ENCODE measurements at regions not wholly inside any gene's neighbourhood (a gene's known extent, or its start where the extent isn't known, plus 50 kb on each side); places are given as distances from the start of the nearest gene placed in this dataset.
"Not testable (repeated sequence)": the region's sequence is repeated elsewhere in the genome, so short reads cannot be mapped to it uniquely, and the experiment has no call there.

DNA sequence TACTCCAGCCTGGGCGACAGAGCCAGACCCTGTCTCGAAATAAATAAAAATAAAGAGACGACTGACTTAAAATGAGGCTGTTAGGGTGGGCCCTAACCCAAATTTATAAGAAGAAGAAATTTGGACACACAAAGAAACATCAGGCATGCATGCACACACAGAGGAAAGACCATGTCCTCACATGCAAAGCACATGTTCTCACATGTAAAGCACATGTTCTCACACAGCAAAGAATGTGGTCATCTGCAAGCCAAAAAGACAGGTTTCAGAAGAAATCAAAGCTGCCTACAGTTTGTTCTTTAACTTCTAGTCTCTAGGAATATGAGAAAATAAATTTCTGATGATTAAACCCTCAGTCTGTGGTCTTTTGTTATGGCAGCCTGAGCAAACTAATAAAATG lies 132.3 kb upstream of the CRIM1 start:
- DNase-seq: no peak

DNA sequence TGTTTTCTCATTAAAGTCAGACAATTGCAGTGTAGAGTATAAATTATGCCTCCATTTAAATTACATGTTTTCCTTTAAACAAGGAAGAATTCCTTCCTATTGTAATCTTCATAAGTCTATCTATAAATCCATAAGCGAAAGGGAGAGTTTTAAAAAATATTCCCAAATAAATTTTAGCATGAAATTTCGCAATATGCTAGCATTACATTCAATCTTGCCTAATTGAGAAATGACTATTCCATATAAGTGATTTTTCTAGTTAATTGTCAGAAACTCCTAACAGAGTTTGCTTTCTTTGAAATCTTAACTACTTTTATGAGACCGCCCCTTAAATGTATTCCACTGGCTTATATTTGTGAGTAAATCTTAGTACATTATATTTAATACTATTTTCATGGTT lies 133.1 kb upstream of the CRIM1 start:
- DNase-seq: no peak

DNA sequence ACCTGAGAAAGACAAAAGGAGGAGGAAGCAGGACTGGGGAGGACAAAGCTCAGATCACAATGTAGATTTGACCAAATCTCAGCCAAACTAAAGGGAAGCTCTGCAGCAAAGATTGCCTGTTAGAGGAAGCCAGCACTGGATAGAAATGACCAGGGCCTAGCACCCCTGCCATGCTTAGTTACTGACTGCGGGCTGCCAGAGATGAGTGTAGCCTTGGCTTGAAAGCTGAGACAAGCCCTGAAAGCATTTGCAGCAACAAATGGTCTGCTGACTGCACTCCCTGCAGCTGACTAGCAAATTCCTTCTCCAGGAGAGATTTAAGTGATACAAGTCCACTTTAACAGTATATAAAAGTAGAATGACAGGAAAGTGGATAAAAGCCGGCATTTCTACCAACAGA lies 140.9 kb upstream of the CRIM1 start:
- DNase-seq: no peak

DNA sequence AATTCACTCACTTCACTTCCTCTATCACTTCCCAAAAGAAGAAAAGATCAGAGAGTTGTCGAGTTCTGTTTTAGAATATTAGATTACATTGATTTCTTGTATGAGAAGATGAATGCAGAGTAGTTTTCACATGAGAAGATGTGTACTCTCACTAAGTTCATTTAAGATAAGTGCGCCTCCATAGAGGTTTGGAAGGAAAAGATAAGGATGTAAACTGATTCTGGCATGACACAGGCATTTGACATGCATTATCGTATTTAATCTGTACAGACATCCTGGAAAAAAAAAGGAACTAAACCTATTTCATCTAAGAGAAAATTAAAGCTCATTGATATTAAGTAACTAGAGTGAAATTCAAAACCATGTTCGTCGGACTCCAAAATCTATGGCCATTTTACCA lies 152.2 kb upstream of the CRIM1 start:
- no peak for DNase-seq

DNA sequence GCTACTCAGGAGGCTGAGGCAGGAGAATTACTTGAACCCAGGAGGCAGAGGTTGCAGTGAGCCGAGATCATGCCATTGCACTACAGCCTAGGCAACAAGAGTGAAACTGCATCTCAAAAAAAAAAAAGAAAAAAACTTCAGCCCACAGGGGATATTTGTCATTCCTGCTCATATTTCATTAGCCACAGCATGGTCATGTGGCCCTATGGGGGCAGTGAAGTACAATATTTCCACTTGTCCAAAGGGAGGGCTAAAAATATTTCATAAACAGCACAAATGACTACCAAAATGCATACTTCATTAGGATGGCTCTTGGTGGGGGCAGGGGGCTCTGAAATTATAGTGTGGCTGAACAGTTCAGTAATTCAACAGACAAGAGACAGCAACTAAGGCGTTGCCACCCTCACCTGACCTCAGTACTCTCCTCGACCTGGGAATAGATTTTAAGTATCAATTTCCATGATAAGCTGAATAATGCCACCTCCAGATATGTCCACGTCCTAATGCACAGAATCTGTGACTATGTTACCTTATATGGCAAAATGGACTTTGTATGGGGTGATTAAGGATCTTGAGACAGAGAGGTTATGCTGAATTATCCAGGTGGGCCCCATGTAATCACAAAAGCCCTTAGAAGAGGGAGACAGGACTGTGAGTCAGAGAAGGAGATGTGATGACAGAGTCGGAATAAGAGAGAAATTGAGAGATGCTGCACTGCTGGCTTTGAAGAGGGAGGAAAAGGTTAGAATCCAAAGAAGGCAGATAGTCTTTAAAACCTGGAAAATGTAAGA lies 158.2 kb upstream of the CRIM1 start:
- DNase-seq: no peak

DNA sequence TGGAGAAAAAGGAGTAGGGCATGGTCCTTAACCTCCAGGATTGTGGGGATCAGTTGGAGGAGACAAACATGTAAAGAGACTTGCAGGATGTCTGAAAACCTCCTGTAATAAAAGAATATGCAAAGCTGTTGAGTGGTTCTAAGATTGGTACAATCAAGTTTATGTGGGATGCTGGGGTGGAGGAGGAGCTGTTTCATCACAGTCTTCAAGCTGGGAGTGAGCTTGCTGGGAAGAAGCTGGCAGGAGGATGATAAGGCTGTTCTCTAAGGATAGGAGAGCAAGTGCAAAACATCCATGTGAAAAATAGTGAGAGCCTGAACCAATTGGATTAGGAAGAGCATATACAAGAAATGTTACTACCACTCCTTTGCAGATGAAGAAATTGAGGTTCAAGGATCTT lies 161.9 kb upstream of the CRIM1 start:
- DNase-seq: no peak

DNA sequence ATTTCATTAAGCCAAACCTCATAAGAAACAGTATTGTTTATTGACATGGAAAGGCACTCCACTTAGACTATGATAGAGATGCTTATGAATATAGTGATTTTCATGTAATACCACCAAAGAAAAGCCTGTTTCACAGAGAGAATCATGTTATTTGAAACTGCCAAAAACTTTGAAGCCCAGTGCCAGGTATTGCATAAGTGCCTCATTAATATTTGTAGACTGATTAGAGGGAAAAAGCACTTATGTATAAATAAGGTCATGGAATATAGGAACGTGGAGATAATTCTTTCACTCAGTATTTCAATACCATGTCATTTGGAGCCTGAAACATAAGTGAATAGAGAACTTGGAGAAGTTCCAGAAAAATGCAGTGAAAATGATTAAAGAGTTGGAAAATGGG lies 162.6 kb upstream of the CRIM1 start:
- DNase-seq: no peak

DNA sequence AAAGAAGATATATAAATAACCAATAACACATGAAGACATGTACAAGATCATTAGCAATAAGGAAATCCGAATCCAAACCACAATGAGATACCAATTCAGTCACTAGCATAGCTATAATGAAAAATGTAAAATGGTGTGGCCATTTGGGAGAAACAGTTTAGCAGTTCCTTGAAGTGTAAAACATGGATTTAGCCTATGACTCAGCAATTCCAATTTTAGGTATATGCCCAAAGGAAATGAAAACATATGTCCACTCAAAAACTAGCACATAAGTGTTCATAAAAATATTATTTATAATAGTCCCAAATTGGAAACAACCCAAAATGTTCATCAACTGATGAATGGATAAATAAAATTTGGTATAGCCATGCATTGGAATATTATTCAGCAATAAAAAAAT lies 165.5 kb upstream of the CRIM1 start:
- DNase-seq: no peak

DNA sequence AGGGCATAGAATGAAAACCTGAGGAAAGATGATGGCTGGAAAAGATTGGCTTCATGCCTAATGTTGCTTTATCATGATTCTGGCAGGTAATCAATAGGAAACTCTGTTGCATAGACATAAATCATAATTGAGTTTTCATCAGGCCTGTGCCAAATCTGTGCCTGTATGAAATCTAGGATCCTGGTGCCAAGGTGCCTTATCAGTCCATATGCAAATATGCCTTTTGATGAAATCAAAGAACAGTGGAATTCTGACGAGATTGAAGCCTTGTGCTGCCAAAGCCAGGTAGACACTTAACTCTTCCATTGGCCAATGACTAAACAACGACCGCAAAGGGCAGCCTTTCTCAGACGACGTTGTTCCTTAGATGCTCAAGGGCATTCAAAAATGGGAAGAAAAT lies 170.0 kb upstream of the CRIM1 start:
- no peak for DNase-seq

DNA sequence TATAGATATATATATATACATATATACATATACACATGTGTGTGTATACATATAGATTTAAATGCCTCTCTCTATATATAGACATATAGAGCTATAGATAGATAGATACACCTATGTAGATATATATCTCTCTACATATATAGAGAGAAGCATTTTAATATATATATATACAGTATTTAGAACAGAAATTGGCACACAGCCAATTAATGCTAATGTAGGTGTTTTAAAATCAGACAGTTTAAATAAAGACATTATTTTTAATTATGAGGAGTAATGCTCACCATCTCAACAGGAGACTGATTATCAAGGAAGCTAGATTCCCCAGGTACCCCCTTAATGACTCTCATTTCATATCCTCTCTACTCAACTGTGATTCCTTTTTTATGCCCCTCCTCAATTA lies 170.7 kb upstream of the CRIM1 start:
- no peak for DNase-seq

DNA sequence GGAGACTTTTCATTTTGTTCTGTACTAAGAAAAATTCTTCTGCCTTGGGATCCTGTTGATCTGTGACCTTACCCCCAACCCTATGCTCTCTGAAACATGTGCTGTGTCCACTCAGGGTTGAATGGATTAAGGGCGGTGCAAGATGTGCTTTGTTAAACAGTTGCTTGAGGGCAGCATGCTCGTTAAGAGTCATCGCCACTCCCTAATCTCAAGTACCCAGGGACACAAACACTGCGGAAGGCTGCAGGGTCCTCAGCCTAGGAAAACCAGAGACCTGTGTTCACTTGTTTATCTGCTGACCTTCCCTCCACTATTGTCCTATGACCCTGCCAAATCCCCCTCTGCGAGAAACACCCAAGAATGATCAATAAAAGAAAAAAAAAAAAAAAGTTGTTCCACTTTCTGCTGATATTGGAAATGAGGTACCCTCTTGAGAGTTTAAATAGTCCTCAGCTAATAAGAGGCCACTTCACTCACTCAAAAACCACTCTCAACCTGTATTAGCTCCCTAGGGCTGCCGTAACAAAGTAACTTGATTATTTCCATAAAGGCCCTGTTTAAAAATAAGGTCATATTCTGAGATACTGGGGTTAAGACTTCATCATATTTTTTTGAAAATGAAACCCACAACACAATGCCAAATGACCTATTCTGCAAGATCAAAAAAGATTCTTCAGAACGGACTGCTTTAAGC lies 174.6 kb upstream of the CRIM1 start:
- DNase-seq: not testable (repeated sequence)

DNA sequence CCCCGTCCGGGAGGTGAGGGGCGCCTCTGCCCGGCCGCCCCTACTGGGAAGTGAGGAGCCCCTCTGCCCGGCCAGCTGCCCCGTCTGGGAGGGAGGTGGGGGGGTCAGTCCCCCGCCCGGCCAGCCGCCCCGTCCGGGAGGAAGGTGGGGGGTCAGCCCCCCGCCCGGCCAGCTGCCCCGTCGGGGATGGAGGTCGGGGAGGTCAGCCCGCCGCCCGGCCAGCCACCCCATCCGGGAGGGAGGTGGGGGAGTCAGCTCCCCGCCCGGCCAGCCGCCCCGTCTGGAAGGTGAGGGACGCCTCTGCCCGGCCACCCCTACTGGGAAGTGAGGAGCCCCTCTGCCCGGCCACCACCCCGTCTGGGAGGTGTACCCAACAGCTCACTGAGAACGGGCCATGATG lies 175.3 kb upstream of the CRIM1 start:
- not testable (repeated sequence) for DNase-seq

DNA sequence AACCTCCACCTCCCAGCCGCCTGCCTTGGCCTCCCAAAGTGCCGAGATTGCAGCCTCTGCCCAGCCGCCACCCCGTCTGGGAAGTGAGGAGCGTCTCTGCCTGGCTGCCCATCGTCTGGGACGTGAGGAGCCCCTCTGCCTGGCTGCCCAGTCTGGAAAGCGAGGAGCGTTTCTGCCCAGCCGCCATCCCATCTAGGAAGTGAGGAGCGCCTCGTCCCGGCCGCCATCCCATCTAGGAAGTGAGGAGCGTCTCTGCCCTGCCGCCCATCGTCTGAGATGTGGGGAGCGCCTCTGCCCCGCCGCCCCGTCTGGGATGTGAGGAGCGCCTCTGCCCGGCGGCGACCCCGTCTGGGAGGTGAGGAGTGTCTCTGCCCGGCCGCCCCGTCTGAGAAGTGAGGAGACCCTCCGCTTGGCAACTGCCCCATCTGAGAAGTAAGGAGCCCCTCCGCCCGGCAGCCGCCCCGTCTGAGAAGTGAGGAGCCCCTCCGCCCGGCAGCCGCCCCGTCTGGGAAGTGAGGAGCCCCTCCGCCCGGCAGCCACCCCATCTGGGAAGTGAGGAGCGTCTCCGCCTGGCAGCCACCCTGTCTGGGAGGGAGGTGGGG lies 175.8 kb upstream of the CRIM1 start:
- DNase-seq: not testable (repeated sequence)

DNA sequence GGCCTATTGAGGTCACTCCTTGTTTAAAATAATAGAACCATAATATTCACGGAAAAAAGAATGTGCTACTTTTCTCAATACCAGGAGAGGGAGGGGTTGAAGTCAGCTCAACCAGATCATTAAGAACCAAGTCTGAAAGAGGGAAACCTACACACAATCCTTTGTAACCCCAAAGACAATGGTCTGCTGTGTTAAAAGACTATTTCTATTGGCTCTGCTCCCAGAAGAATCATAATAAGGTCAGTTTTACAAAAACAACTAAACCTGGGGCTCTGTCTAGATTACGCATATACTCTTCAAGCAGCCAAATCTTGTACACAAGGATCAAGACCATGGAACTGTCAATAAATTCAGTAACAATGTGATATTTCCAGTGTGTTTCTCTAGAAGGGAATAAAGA lies 177.2 kb upstream of the CRIM1 start:
- no peak for DNase-seq

DNA sequence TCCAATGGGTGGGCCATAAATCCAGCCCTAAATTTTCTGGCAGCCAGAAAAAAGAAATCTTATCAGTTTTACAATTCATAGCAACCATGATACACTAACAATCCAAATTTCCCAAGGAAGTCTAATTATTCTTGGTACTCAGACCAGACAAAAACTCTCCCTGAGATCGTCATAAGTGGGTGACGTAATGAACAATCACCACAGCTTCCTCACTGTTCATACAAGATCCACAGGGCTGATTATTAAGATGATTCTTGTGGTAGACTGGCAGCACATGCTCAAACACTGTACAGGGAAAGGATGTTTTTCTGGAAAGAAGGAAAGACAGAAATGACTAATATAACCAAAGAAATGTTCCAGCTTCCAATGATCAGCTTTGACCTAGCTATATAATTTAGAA lies 178.3 kb upstream of the CRIM1 start:
- DNase-seq: no peak

DNA sequence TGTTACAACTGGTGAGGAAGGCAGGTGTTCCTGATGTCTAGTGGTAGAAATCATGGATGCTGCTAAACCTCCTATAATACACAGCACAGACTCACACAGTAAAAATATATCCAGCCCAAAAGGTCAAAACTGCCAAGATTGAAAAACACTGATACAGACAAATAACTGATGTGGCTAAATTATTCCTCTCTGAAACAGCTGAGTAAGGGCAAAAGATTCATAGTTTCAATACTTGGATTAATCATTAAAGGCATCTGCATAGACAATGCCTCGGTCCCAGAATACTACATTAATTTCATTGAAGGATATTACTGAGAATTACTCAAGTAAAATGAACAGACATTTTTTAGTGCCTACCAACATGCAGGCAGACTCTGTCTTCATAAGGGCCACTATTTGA lies 180.7 kb upstream of the CRIM1 start:
- DNase-seq: no peak

DNA sequence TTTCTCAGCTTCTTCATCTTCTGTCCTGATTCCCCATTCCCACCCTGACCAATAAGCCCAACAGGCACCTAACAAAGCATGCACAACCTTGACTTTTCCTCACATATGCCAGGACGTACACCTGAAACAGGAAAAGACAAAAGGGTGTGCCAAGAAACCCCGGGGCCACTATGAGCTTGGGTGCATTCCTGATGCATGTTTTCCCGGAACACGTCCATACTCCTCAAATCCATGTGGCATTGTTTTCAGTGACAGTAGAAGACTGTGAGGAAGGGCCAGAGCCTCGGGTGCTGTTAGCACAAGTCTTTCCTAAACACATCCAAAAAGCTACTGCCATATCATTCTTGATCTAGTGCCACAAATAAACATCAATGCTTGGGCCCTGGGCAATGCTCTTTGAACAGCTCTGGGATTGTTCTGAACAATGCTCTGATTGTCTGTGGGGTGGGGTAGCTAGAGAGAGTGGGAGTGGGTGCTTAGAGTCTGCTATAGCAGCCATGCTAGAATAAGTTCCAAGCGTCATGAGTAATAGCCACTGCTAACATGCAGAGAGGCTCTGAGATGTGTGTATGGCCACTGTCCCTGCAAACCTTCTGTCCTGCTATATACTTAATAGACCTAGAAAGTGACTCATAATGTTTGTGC lies 181.7 kb upstream of the CRIM1 start:
- no peak for DNase-seq

DNA sequence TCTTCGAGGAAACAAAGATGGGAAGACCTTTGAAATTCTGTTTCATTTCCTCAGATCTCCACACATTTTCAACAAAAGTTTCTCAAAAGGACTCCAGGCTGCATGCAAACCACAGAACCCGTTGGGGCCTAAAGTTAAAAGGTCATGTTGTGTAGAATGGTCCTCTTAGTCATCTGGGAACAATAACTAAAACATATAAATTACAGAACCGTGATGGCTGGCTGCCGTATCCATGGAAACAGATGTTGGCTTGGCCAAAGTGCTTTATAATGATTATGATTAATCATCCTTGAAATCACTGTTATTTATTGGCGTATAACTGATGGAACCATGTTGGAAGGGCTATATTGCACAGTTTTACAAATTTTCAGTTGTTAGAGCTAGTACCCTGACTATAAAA lies 182.8 kb upstream of the CRIM1 start:
- no peak for DNase-seq

DNA sequence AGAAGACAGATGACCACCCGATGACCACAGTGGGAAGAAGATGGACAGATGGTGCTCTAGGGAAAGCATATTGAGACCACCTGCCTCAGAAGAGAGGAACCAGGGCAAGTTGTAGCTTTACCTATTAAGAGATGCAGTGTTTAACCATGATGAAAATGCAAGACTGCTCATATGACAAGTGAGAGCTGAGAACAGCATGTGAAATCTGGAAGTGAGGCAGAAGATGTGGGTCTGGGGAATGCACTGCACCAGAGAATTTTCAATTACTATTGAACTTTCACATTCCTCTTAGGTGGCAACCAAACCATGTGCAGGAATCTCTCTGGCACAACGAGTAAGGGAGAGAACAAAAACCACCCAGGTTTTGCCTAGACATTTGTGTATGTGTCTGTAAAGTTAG lies 184.8 kb upstream of the CRIM1 start:
- DNase-seq: no peak

DNA sequence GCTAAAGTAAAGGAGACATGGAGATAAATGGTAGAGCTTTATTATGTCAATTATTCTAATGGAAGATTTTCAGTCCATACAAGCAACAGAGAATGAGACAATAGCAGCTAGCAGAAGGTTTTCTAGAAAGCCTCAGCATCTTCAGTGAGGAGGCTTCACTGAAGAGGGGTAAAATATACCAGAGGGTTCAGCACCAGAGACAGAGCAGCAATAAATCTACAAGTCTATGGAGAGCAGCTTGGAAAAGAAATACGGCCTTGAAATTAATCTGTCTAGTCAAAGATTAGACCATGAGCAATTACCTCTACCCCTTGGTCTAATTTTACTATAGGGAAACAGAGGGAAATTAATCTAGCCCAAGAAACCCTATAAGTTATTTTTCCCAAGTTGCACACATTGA lies 185.7 kb upstream of the CRIM1 start:
- DNase-seq: no peak

DNA sequence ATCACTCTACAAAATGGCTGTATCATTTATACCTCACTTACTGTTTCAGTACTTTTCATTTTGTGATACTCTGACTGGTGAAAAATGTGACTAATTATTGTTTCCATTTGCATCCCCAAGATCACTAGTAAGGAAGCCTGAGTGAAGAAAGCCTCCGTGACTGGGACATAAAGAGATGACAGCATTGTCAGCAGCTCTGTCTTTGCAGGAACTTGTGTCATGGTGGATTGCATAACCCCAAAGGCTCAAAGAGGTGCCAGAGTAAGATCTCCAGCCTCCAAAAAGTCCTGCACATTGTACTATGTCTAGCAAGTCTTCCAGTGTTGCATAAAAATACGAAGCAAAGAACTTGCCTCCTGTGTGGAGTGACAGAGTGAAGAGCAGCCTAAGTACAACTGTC lies 187.5 kb upstream of the CRIM1 start:
- peak; percentile 85 for DNase-seq

DNA sequence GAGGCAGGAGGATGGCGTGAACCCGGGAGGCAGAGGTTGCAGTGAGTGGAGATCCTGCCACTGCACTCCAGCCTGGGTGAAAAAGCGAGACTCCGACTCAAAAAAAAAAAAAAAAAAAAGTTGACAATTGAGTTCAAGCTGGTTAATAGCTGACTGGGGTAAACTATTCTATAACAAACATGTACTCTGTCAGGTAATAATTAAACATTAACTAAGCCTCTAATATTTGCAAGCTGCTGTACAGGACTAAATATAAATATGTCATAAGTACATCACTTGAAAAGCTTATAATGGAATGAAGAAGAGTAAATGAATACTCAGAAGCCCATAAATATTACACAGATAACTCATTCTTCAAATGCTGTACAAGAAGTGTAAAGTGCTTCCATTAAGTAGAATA lies 190.4 kb upstream of the CRIM1 start:
- DNase-seq: no peak

DNA sequence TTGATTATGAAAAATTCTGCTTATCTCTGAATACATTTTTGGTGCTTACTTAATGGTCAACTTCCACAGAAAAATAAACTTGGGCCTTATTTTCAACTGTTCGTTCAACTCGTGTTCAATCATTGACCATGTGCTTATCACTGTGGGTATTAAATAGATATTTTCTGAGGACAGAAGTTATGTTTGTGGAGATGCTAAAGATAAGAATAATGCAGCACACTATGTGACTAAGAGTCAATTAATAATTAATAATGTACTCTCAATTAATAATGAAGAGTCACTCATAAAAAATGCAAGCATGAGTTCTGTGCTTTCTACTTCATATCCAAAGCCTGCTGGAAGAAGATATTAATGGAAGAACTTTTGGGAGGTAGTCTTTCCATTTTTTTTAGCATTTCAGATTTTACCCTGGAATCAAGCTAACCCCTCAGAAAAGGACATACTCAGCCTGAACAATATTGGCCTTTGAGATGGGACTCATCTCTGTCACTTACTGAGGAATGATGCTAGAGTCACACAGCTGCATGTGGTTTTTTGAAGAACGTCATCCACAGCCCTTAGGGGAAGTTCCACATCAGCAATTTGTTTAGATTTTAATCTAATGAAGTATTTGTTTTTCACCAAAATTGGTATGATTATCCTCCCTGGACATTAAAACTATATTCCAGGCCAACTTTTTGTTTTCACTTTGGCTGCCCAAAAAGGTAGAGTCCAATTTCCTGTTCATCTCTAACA lies 191.9 kb upstream of the CRIM1 start:
- peak; percentile 21 for DNase-seq

Data from inflammatory macrophage treated with lipopolysaccharide for 4 hours (primary cell).